KG1 (cell line): ENCODE measurements at regions not wholly inside any gene's neighbourhood (a gene's known extent, or its start where the extent isn't known, plus 50 kb on each side); places are given as distances from the start of the nearest gene placed in this dataset.
"Not testable (repeated sequence)": the region's sequence is repeated elsewhere in the genome, so short reads cannot be mapped to it uniquely, and the experiment has no call there.

Source experiments
- DNase-seq: peaks from one replicate; lab custom pipeline; 2025; lab: John Stamatoyannopoulos, UW

- no peak for DNase-seq
These were observed 112.3 kb upstream of the KLF12 start for GRCh38 chr13:74246487-74246886.

GRCh38 chr13:74243637-74244526 is 109.7 kb upstream of the KLF12 start:
- DNase-seq, result no peak

- not testable (repeated sequence) for DNase-seq
These were observed 107.1 kb upstream of the KLF12 start for GRCh38 chr13:74241343-74241742.

- no peak for DNase-seq
These were observed 96.8 kb upstream of the KLF12 start for GRCh38 chr13:74230984-74231501.

- DNase-seq, result no peak
These were observed 95.0 kb upstream of the KLF12 start for GRCh38 chr13:74229242-74229641.

- no peak for DNase-seq
These were observed 93.4 kb upstream of the KLF12 start for GRCh38 chr13:74227476-74228158.

GRCh38 chr13:74226791-74227475 is 92.7 kb upstream of the KLF12 start:
- no peak for DNase-seq

- DNase-seq, result no peak
These were observed 87.5 kb upstream of the KLF12 start for GRCh38 chr13:74221752-74222151.

GRCh38 chr13:74219566-74219965 is 85.4 kb upstream of the KLF12 start:
- no peak for DNase-seq

GRCh38 chr13:74218291-74218690 is 84.1 kb upstream of the KLF12 start:
- DNase-seq, result no peak

GRCh38 chr13:74217811-74218210 is 83.6 kb upstream of the KLF12 start:
- DNase-seq, result no peak

- DNase-seq, result no peak
These were observed 81.2 kb upstream of the KLF12 start for GRCh38 chr13:74215420-74215819.

- no peak for DNase-seq
These were observed 80.1 kb upstream of the KLF12 start for GRCh38 chr13:74214321-74214720.

GRCh38 chr13:74210693-74211393 is 76.6 kb upstream of the KLF12 start:
- DNase-seq, result no peak

GRCh38 chr13:74206855-74207254 is 72.7 kb upstream of the KLF12 start:
- no peak for DNase-seq

- no peak for DNase-seq
These were observed 71.9 kb upstream of the KLF12 start for GRCh38 chr13:74206061-74206561.

GRCh38 chr13:74205313-74205690 is 71.1 kb upstream of the KLF12 start:
- no peak for DNase-seq

GRCh38 chr13:74204602-74205312 is 70.6 kb upstream of the KLF12 start:
- no peak for DNase-seq

GRCh38 chr13:74203576-74203975 is 69.4 kb upstream of the KLF12 start:
- no peak for DNase-seq

- no peak for DNase-seq
These were observed 68.1 kb upstream of the KLF12 start for GRCh38 chr13:74202129-74202813.

GRCh38 chr13:74201530-74201929 is 67.3 kb upstream of the KLF12 start:
- no peak for DNase-seq
